ENCODE measurements at regions not wholly inside any gene's neighbourhood (a gene's known extent, or its start where the extent isn't known, plus 50 kb on each side); places are given as distances from the start of the nearest gene placed in this dataset.

DNA sequence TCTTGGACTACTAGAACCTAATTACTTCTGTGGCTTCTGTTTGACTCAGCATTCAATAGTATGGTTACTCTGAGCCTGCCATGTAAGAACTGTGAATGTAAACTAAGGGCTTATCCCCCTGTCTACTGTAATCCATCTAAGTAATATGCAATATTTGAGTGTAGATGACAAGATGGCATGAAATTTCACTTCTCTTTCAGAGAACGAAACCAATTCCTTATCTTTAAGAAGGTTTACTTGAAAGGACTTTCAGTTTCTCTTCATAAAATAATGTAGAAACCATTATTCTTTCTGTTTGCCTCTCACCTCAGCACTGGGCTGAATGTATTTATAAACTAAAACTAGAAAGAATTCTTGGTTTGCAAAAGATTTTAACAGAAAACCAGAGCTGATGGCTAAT, 60.4 kb upstream of the ARID2 start:
- peak overlapping the region; percentile 69 for H2AFZ ChIP-seq (ENCODE audit: insufficient read depth, low read depth, low read length, poor library complexity, severe bottlenecking)
- peak overlapping the region in 2 of 3 experiments; percentile 27 to 65 for H3K4me3 ChIP-seq (replicated peaks in 1 of 3; ENCODE audit: low read depth in 2 of 3, low read length in 3 of 3)
- H3K4me2 ChIP-seq (replicated peaks; ENCODE audit: extremely low read depth, low read length, poor library complexity, severe bottlenecking) = peak overlapping the region; percentile 65
- H3K9ac ChIP-seq (ENCODE audit: insufficient read depth, low read length, poor library complexity, severe bottlenecking) = no peak overlapping the region
- H3K9me3 ChIP-seq (replicated peaks in 1 of 2; ENCODE audit: control insufficient read depth in 1 of 2, insufficient read depth in 1 of 2, low read length in 2 of 2) = no peaks in the 10 kb centered on the region
- Mint-ChIP-seq H3K27me3 (ENCODE audit: low read depth in 3 of 3) (peaks cover 0 to 3% (median 0%) of the 10 kb centered on the region in 3 donors), H3K4me3 (peak overlapping the region in 1 of 2 donors; percentile 47), H3K36me3 (no peaks in the 10 kb centered on the region), H3K9me3 (no peaks in the 10 kb centered on the region), H3K4me1 (peaks cover 26% of the 10 kb centered on the region), H3K27ac (peak overlapping the region in 4 of 7 donors; percentile 13 to 42 (median 25))
- H4K20me1 ChIP-seq (ENCODE audit: insufficient read depth, low read length) = no peaks in the 10 kb centered on the region
- DNase-seq = peak in 2 of 3 donors; percentile 9 to 31
- peaks cover 27 to 28% of the 10 kb centered on the region in 2 donors for H3K4me1 ChIP-seq (ENCODE audit: control insufficient read depth in 1 of 2, insufficient read depth in 2 of 2, low read length in 2 of 2)
- WGBS (ENCODE audit: insufficient coverage) = no CpG with 5 or more reads among the region's 1 CpG
- TF ChIP-seq, protein P1, sequence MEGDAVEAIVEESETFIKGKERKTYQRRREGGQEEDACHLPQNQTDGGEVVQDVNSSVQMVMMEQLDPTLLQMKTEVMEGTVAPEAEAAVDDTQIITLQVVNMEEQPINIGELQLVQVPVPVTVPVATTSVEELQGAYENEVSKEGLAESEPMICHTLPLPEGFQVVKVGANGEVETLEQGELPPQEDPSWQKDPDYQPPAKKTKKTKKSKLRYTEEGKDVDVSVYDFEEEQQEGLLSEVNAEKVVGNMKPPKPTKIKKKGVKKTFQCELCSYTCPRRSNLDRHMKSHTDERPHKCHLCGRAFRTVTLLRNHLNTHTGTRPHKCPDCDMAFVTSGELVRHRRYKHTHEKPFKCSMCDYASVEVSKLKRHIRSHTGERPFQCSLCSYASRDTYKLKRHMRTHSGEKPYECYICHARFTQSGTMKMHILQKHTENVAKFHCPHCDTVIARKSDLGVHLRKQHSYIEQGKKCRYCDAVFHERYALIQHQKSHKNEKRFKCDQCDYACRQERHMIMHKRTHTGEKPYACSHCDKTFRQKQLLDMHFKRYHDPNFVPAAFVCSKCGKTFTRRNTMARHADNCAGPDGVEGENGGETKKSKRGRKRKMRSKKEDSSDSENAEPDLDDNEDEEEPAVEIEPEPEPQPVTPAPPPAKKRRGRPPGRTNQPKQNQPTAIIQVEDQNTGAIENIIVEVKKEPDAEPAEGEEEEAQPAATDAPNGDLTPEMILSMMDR (IDR thresholded peaks at IDR 0.05) = no peak
- H3K36me3 ChIP-seq (replicated peaks in 1 of 2; ENCODE audit: control insufficient read depth in 1 of 2, insufficient read depth in 2 of 2, low read length in 2 of 2) = no peaks in the 10 kb centered on the region
- intact Hi-C loops (cut with micrococcal nuclease) = no loop called here
- no peaks in the 10 kb centered on the region for H3K79me2 ChIP-seq (ENCODE audit: insufficient read depth, low read length)
- no peaks in the 10 kb centered on the region for H3K27me3 ChIP-seq (ENCODE audit: control insufficient read depth in 2 of 2, insufficient read depth in 2 of 2, low read length in 2 of 2)
- H3K27ac ChIP-seq (ENCODE audit: low read depth in 1 of 2, low read length in 2 of 2) = peak overlapping the region in 1 of 2 donors; percentile 65

DNA sequence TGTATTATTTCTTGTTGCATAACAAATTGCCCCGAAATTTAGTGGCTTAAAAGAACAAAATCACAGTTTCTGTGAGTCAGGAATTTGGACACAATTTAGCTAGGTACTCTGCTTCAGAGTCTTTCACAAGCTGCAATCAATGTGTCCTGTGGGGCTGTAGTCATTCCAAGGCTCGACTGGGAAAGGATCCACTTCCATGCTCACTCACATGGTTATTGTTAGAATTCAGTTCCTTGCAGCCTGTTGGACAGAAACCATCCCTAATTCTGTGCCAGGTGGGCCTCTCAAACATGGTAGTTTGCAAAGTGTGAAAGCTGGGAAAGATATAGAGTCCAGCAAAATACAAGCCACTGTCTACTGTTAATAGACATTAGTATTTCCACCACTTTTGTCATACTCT, 59.7 kb upstream of the ARID2 start:
- intact Hi-C loops (cut with micrococcal nuclease) = loop anchor here in 1 of 2 donors (5.0 kb wide), 1 partner anchor 47 kb away; no protein-coding TSS in a partner anchor
- no peak for DNase-seq
- no peak overlapping the region for H3K27ac ChIP-seq (ENCODE audit: low read depth in 1 of 2, low read length in 2 of 2)

More for the DNA sequence above, 59.7 kb upstream of the ARID2 start:
- no peaks in the 10 kb centered on the region for H3K9me3 ChIP-seq (replicated peaks in 1 of 2; ENCODE audit: control insufficient read depth in 1 of 2, insufficient read depth in 1 of 2, low read length in 2 of 2)
- H3K9ac ChIP-seq (ENCODE audit: insufficient read depth, low read length, poor library complexity, severe bottlenecking) = no peak overlapping the region
- H2AFZ ChIP-seq (ENCODE audit: insufficient read depth, low read depth, low read length, poor library complexity, severe bottlenecking) = no peak overlapping the region
- no peaks in the 10 kb centered on the region for H3K27me3 ChIP-seq (ENCODE audit: control insufficient read depth in 2 of 2, insufficient read depth in 2 of 2, low read length in 2 of 2)
- no peaks in the 10 kb centered on the region for H3K36me3 ChIP-seq (replicated peaks in 1 of 2; ENCODE audit: control insufficient read depth in 1 of 2, insufficient read depth in 2 of 2, low read length in 2 of 2)
- Mint-ChIP-seq H3K9me3 (no peaks in the 10 kb centered on the region), H3K27ac (peak overlapping the region in 1 of 7 donors; percentile 3), H3K4me3 (no peak overlapping the region), H3K27me3 (ENCODE audit: low read depth in 3 of 3) (peaks cover 0 to 3% (median 0%) of the 10 kb centered on the region in 3 donors), H3K36me3 (no peaks in the 10 kb centered on the region), H3K4me1 (peaks cover 26% of the 10 kb centered on the region)
- H3K4me3 ChIP-seq (replicated peaks in 1 of 3; ENCODE audit: low read depth in 2 of 3, low read length in 3 of 3) = peak overlapping the region in 1 of 3 experiments; percentile 65
- no CpG with 5 or more reads among the region's 2 CpGs for WGBS (ENCODE audit: insufficient coverage)
- peaks cover 27 to 28% of the 10 kb centered on the region in 2 donors for H3K4me1 ChIP-seq (ENCODE audit: control insufficient read depth in 1 of 2, insufficient read depth in 2 of 2, low read length in 2 of 2)
- TF ChIP-seq, protein P1 (IDR thresholded peaks at IDR 0.05) = no peak
- H3K4me2 ChIP-seq (replicated peaks; ENCODE audit: extremely low read depth, low read length, poor library complexity, severe bottlenecking) = peak overlapping the region; percentile 33
- no peaks in the 10 kb centered on the region for H4K20me1 ChIP-seq (ENCODE audit: insufficient read depth, low read length)
- no peaks in the 10 kb centered on the region for H3K79me2 ChIP-seq (ENCODE audit: insufficient read depth, low read length)

All from CD14-positive monocyte (primary cell).